WTC11 (cell line): ENCODE measurements at regions not wholly inside any gene's neighbourhood (a gene's known extent, or its start where the extent isn't known, plus 50 kb on each side); places are given as distances from the start of the nearest gene placed in this dataset.
A peak's percentile ranks its signal among the peaks of the same experiment; 100 is the strongest.

ENCODE experiments used
- ATAC-seq: fragments of 200-7000 bp; cut with Tn5 transposase; 2 replicates; pipeline ENCODE4 v1.10.0; 2021; ENCODE audit warnings: mild to moderate bottlenecking, moderate library complexity
- CTCF ChIA-PET: fragments of 300-600 bp; sonication (Branson Sonifier 250); formaldehyde crosslinking; loops from one replicate; lab custom pipeline; 2021; ENCODE audit warnings: antibody characterized with exemption; lab: Charles Lee
- POLR2A ChIA-PET: fragments of 350-600 bp; sonication (Branson Sonifier 250); formaldehyde crosslinking; loops from one replicate; lab custom pipeline; 2021; ENCODE audit warnings: antibody characterized with exemption; lab: Charles Lee
- DNase-seq: peaks from one replicate; pipeline ENCODE4 v3.0.0; 2021; ENCODE audit warnings: low spot score
- H3K27ac Mint-ChIP-seq: 2 replicates; pipeline ENCODE4 v1.8.0; 2021; ENCODE audit warnings: mixed read lengths
- H3K27me3 Mint-ChIP-seq: 2 replicates; pipeline ENCODE4 v1.8.0; 2021; ENCODE audit warnings: low read depth, mild to moderate bottlenecking, moderate library complexity, mixed read lengths
- H3K36me3 Mint-ChIP-seq: 2 replicates; pipeline ENCODE4 v1.8.0; 2021; ENCODE audit warnings: mixed read lengths
- H3K4me1 Mint-ChIP-seq: 2 replicates; pipeline ENCODE4 v1.8.0; 2022; ENCODE audit warnings: mixed read lengths
- H3K4me3 Mint-ChIP-seq: 2 replicates; pipeline ENCODE4 v1.8.0; 2021; ENCODE audit warnings: mild to moderate bottlenecking, moderate library complexity, mixed read lengths
- H3K9me3 Mint-ChIP-seq: 2 replicates; pipeline ENCODE4 v1.8.0; 2021; ENCODE audit warnings: mixed read lengths
- ARID4B ChIP-seq: sonication (generic); formaldehyde crosslinking; IDR thresholded peaks from 2 replicates; pipeline ENCODE4 v1.8.0; 2023; ENCODE audit warnings: missing genetic modification reagents, mild to moderate bottlenecking, borderline replicate concordance
- ATF2 ChIP-seq: sonication (generic); formaldehyde crosslinking; IDR thresholded peaks from 2 replicates; pipeline ENCODE4 v1.8.1; 2022; ENCODE audit warnings: low read depth, missing genetic modification reagents, borderline replicate concordance
- ESRRA ChIP-seq: sonication (generic); formaldehyde crosslinking; IDR thresholded peaks from 2 replicates; pipeline ENCODE4 v1.8.1; 2022; ENCODE audit warnings: mild to moderate bottlenecking, missing genetic modification reagents, borderline replicate concordance
- KAT7 ChIP-seq: sonication (generic); formaldehyde crosslinking; IDR thresholded peaks from 2 replicates; pipeline ENCODE4 v1.8.1; 2023; ENCODE audit warnings: missing genetic modification reagents, mild to moderate bottlenecking, borderline replicate concordance
- MAX ChIP-seq: sonication (generic); formaldehyde crosslinking; IDR thresholded peaks from 2 replicates; pipeline ENCODE4 v1.8.0; 2022; ENCODE audit warnings: mild to moderate bottlenecking, missing genetic modification reagents
- NR3C1 ChIP-seq: sonication (generic); formaldehyde crosslinking; conservative IDR thresholded peaks from 2 replicates; pipeline ENCODE4 v1.8.1; 2023; ENCODE audit warnings: low read depth, mild to moderate bottlenecking, missing genetic modification reagents
- PRRX2 ChIP-seq: fragments of 250-450 bp; sonication (Bioruptor Pico); IDR thresholded peaks from 2 replicates; pipeline ENCODE4 v1.8.0; 2021; ENCODE audit warnings: mild to moderate bottlenecking
- SOX15 ChIP-seq: fragments of 250-450 bp; sonication (Bioruptor Pico); IDR thresholded peaks from 2 replicates; pipeline ENCODE4 v1.9.0; 2021; ENCODE audit warnings: mild to moderate bottlenecking
- TEAD1 ChIP-seq: sonication (generic); formaldehyde crosslinking; IDR thresholded peaks from 2 replicates; pipeline ENCODE4 v1.8.0; 2022; ENCODE audit warnings: mild to moderate bottlenecking, missing genetic modification reagents
- ZBTB21 ChIP-seq: sonication (generic); formaldehyde crosslinking; IDR thresholded peaks from 2 replicates; pipeline ENCODE4 v1.8.1; 2023; ENCODE audit warnings: mild to moderate bottlenecking, missing genetic modification reagents, borderline replicate concordance
- ZNF121 ChIP-seq: sonication (generic); formaldehyde crosslinking; IDR thresholded peaks from 2 replicates; pipeline ENCODE4 v1.8.0; 2023; ENCODE audit warnings: missing genetic modification reagents
- ZNF396 ChIP-seq: fragments of 250-450 bp; sonication (Bioruptor Pico); IDR thresholded peaks from 2 replicates; pipeline ENCODE4 v1.8.0; 2021; ENCODE audit warnings: mild to moderate bottlenecking, moderate library complexity, borderline replicate concordance
- ZNF416 ChIP-seq: fragments of 250-450 bp; sonication (Bioruptor Pico); IDR thresholded peaks from 2 replicates; pipeline ENCODE4 v1.9.0; 2021; ENCODE audit warnings: mild to moderate bottlenecking, inconsistent platforms
- ZNF532 ChIP-seq: fragments of 250-450 bp; sonication (Bioruptor Pico); IDR thresholded peaks from 2 replicates; pipeline ENCODE4 v1.9.0; 2021; ENCODE audit warnings: mild to moderate bottlenecking, borderline replicate concordance
- ZNF671 ChIP-seq: fragments of 250-450 bp; sonication (Bioruptor Pico); IDR thresholded peaks from 2 replicates; pipeline ENCODE4 v1.8.0; 2021; ENCODE audit warnings: mild to moderate bottlenecking
- ZSCAN18 ChIP-seq: fragments of 250-450 bp; sonication (Bioruptor Pico); IDR thresholded peaks from 2 replicates; pipeline ENCODE4 v2.1.2; 2022; ENCODE audit warnings: mild to moderate bottlenecking, moderate library complexity

- TF ChIP-seq NR3C1 (CRISPR knock-in tag) = no peak
- no peak for TF ChIP-seq KAT7 (CRISPR knock-in tag)
- TF ChIP-seq TEAD1 (CRISPR knock-in tag) = no peak
- no peak for TF ChIP-seq ZNF532 (CRISPR knock-in tag)
- no peak for TF ChIP-seq ZNF396 (CRISPR knock-in tag)
- TF ChIP-seq ESRRA = no peak
- no peak for TF ChIP-seq ZNF671 (CRISPR knock-in tag)
- TF ChIP-seq SOX15 (CRISPR knock-in tag) = no peak
- TF ChIP-seq ARID4B (CRISPR knock-in tag) = no peak
- no peak for TF ChIP-seq PRRX2 (CRISPR knock-in tag)
- TF ChIP-seq, all 79 proteins: peak for 0
Observed at GRCh38 chr9:97801180-97801579, 51.8 kb upstream of the FOXE1 start (continued).

GRCh38 chr9:97802276-97802675 lies 50.8 kb upstream of the FOXE1 start:
- CTCF ChIA-PET = no interaction called here
- no peak for ATAC-seq

More at GRCh38 chr9:97802276-97802675, 50.8 kb upstream of the FOXE1 start:
- peaks cover 4% of the 10 kb centered on the region for H3K9me3 Mint-ChIP-seq
- POLR2A ChIA-PET = no interaction called here
- TF ChIP-seq ZSCAN18 (CRISPR knock-in tag) = no peak
- TF ChIP-seq ZNF396 (CRISPR knock-in tag) = no peak
- TF ChIP-seq ZNF121 = no peak
- no peak for TF ChIP-seq ATF2
- TF ChIP-seq MAX (CRISPR knock-in tag) = no peak
- no peak for TF ChIP-seq ZNF416 (CRISPR knock-in tag)
- TF ChIP-seq SOX15 (CRISPR knock-in tag) = no peak
- no peak for TF ChIP-seq ZNF532 (CRISPR knock-in tag)
- no peak for TF ChIP-seq ZBTB21 (CRISPR knock-in tag)
- peak overlapping the region; percentile 87 for H3K4me3 Mint-ChIP-seq
- peaks cover 74% of the 10 kb centered on the region for H3K27me3 Mint-ChIP-seq
- no peak for DNase-seq
- peaks cover 3% of the 10 kb centered on the region for H3K4me1 Mint-ChIP-seq
- H3K27ac Mint-ChIP-seq = no peak overlapping the region
- peaks cover 3% of the 10 kb centered on the region; the same call in 1 of the 2 replicates for H3K36me3 Mint-ChIP-seq
